Stimulated activated CD4-positive, alpha-beta T cell treated with anti-CD3 and anti-CD28 coated beads, TNF-alpha, amount 100 ng/mL, for 48 hours (primary cell): ENCODE measurements at regions not wholly inside any gene's neighbourhood (a gene's known extent, or its start where the extent isn't known, plus 50 kb on each side); places are given as distances from the start of the nearest gene placed in this dataset.

Experiments used
- DNase-seq, 3 donors: peaks; one replicate each; pipeline ENCODE4 v3.0.0-alpha.2; 2020; ENCODE audit warnings: low read depth in 3 of 3

- DNase-seq: no peak
Measured at GRCh38 chr19:29096896-29097295, 116.1 kb downstream of the UQCRFS1 start.

- no peak for DNase-seq
Measured at GRCh38 chr19:29093553-29093908, 119.4 kb downstream of the UQCRFS1 start.

- no peak for DNase-seq
Measured at GRCh38 chr19:29092712-29093552, 120.0 kb downstream of the UQCRFS1 start.

GRCh38 chr19:29090783-29091526 lies 122.0 kb downstream of the UQCRFS1 start:
- DNase-seq: no peak

- DNase-seq: no peak
Measured at GRCh38 chr19:29089315-29089870, 123.6 kb downstream of the UQCRFS1 start.

DNA sequence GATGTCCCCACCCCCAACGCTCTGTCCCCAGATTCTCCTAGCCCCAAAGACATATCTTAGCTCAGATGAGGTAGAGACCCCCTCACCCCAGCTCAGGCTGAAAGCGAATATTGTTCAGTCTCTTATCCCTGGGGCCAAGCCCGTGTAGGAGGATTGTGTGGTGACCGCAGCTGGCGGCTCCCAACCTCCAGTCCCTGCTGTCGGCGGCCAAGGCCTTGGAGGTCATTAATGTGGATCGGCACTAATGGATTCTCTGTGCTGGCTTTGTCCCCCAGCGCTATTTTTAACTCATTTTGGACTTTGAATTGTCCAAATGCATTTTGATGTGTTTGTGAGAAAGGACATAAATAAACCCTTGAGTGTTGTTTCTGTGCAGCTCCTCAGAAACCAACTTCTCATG lies 124.2 kb downstream of the UQCRFS1 start:
- DNase-seq: no peak

GRCh38 chr19:29086646-29087045 lies 126.3 kb downstream of the UQCRFS1 start:
- DNase-seq: no peak

DNA sequence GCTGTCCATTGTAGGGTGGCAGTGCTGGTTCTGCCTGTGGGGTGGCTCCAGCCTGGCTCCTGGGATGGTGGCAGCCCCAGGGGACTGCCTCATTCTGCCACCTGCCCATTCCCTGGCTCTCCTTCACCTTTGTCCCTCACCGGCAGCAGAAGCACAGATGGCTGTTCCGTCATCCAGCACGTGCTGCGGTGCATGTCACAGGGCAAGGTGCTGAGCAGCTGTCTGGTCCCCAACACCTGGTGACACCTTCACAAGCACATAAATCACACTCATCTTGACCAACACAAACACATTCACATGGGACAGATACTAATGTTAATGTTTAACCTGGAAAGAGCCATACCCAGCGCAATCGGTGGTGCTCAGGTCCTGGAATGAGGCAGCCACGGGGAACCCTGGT lies 126.8 kb downstream of the UQCRFS1 start:
- DNase-seq: no peak

- no peak for DNase-seq
Measured at GRCh38 chr19:29085630-29086029, 127.3 kb downstream of the UQCRFS1 start.

- DNase-seq: no peak
Measured at GRCh38 chr19:29085206-29085605, 127.7 kb downstream of the UQCRFS1 start.

GRCh38 chr19:29084266-29084665 lies 128.7 kb downstream of the UQCRFS1 start:
- DNase-seq: no peak

- no peak for DNase-seq
Measured at GRCh38 chr19:29083863-29084262, 129.1 kb downstream of the UQCRFS1 start.

- no peak for DNase-seq
Measured at GRCh38 chr19:29079356-29080032, 133.5 kb downstream of the UQCRFS1 start.

DNA sequence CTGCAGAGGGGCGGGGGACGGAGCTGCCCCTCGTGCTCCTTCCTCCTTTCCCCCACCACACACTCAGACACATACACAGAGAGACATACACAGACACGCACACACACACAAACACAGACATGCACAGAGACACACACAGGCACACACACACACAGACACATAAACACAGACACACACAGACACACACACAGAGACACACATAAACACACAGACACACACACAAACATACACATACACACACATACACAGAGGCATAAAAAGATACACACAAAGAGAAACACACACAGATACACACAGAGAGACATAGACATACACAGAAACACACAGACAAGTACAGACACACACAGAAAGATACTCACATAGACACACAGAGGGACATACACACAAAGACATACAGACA lies 136.0 kb downstream of the UQCRFS1 start:
- no peak for DNase-seq

GRCh38 chr19:29076161-29076560 lies 136.8 kb downstream of the UQCRFS1 start:
- DNase-seq: no peak

DNA sequence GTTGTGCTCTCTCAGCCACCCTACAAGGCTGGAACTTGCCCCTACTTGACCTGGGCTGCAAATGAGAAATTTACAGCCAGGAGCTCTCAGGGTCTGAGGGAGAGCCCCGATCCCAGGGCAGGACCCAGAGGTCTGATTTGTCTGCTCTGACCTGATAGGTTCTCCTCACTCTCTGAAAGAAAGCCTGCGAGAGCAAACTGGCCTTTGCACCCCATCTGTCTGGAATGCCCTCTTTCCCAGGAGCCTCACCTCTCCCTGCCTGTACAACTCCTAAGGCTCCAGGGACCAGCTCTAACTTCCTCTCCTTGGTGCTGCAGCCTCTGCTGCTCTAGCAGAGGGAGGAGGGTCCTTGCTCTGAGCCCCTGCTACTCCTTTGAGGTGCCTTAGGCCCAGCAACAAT lies 137.8 kb downstream of the UQCRFS1 start:
- DNase-seq: no peak

DNA sequence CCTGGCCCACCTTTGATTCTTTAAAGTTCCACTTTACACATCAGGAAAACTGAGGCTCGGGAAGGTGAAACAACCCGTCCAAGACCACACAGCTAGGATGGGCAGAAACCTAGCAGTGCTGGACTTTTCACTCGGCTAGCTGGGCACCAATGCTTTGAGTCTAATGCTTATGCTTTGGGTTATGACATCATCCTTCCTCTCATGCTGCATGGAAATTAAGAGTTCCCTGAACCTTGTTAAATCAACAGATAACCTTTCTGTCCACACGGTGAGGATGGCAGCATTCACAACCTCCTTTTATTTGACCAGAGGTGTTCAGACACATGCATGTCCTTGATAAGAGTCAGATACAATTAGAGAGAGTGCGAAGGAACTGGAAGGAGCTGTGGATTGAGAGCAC lies 138.4 kb downstream of the UQCRFS1 start:
- DNase-seq: no peak

DNA sequence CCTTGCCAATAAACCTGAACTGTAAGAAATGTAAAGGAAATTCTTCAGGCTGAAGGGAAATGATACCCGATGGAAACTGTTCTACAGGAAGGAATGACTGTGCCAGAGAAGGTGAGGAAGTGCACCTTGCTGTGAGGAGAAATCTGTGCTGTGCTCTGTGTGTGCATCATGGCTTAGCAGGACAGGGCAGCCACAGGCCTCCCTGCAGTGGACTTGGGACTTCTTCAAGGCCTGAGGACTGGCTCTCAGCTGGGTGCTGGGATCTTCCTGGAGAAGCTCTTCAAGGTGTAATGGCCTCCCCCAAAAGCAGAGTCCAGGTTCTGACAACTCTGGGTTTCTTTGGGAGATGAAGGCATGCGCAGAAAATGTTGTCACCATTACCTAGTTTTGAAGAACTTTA lies 145.1 kb downstream of the UQCRFS1 start:
- DNase-seq: no peak

GRCh38 chr19:29062475-29063435 lies 150.2 kb downstream of the UQCRFS1 start:
- DNase-seq: no peak

DNA sequence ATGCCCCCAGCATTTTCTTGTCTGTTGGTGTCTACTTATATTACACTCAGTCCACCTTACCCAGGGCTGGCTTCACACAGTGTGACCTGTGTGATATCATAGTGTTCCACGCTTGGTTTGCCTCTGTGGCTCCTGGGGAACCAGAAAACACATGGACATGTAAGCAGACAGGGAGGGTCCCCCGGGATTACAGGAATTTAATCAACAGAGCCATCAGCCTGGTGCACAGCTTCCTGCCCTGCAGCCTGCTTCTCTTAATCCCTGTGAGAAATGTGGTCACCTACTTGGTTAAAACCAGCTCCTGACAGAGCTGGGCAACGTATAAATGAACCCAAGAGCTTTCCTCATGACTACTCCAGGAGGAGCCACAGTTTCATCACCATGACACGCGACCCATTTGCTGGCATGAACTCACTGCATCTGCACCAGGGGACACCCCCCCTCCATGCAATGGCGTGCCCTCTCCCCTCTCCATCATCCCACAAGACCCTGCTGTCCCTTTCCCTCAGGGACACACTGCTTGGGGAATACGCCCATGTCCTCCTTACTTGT lies 152.1 kb downstream of the UQCRFS1 start:
- DNase-seq: no peak

GRCh38 chr19:29056535-29056934 lies 156.4 kb downstream of the UQCRFS1 start:
- DNase-seq: no peak
